ENCODE measurements at regions not wholly inside any gene's neighbourhood (a gene's known extent, or its start where the extent isn't known, plus 50 kb on each side); places are given as distances from the start of the nearest gene placed in this dataset.

DNA sequence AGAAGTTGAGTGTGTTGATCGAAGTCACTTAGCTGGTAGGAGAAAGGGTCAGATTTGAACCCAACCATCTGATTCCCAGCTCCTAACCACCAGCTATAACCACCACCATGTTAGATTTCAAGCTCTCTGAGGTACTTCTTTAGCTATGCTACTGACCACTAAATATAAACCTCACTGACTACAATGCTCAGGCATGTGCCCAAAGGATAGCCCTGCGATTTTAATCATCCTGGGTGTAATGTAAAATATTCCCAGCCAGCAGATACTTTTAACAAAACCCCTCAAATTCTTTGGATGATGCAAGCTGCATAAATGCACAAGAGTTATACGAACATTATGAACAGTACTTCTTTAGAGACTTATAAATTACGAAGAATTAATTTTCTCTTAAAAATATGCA is 115.2 kb upstream of the TSC22D2 start:
- Histone ChIP-seq H3K27me3 (replicated peaks; ENCODE audit: insufficient read depth, low read depth, low read length, poor library complexity) (no peaks in the 10 kb centered on the region), H3K4me1 (ENCODE audit: insufficient read depth, low read length, poor library complexity, severe bottlenecking) (peaks cover 13% of the 10 kb centered on the region), H3K27ac (ENCODE audit: low read depth, low read length, poor library complexity, severe bottlenecking) (no peak overlapping the region), H3K36me3 (ENCODE audit: insufficient read depth, low read length, poor library complexity, severe bottlenecking) (no peaks in the 10 kb centered on the region), H3K4me3 (ENCODE audit: low read depth, low read length, poor library complexity, severe bottlenecking) (no peak overlapping the region), H3K9me3 (ENCODE audit: low read depth, low read length, poor library complexity, severe bottlenecking) (no peaks in the 10 kb centered on the region)
- DNase-seq (ENCODE audit: low spot score): no peak
- ChIA-PET CTCF (no interaction called here), POLR2A (ENCODE audit: low non-redundant PET) (no interaction called here)
- intact Hi-C loops (cut with micrococcal nuclease; ENCODE audit: unreplicated experiment): no loop called here
- no TSS peak for BruUV-seq (replicated peaks)
- TF ChIP-seq, protein P1, sequence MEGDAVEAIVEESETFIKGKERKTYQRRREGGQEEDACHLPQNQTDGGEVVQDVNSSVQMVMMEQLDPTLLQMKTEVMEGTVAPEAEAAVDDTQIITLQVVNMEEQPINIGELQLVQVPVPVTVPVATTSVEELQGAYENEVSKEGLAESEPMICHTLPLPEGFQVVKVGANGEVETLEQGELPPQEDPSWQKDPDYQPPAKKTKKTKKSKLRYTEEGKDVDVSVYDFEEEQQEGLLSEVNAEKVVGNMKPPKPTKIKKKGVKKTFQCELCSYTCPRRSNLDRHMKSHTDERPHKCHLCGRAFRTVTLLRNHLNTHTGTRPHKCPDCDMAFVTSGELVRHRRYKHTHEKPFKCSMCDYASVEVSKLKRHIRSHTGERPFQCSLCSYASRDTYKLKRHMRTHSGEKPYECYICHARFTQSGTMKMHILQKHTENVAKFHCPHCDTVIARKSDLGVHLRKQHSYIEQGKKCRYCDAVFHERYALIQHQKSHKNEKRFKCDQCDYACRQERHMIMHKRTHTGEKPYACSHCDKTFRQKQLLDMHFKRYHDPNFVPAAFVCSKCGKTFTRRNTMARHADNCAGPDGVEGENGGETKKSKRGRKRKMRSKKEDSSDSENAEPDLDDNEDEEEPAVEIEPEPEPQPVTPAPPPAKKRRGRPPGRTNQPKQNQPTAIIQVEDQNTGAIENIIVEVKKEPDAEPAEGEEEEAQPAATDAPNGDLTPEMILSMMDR (conservative IDR thresholded peaks at IDR 0.05; ENCODE audit: low read depth, low read length): no peak
- no peak for TF ChIP-seq EZH2 (IDR thresholded peaks at IDR 0.05; ENCODE audit: borderline replicate concordance, low read depth, low read length, poor library complexity, severe bottlenecking)

DNA sequence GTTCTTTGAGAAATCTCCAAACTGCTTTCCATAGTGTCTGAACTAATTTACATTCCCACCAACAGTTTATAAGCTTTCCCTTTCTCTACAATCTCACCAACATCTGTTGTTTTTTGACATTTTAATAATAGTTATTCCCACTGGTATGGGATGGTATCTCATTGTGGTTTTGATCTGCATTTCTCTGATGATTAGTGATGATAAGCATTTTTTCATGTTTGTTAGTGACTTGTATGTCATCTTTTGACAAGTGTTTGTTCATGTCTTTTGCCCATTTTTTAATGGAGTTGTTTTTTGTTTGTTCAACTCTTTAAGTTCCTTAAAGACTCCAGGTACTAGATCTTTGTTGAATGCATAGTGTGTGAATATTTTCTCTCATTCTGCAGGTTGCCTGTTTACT is 116.6 kb upstream of the TSC22D2 start:
- Histone ChIP-seq H3K27me3 (replicated peaks; ENCODE audit: insufficient read depth, low read depth, low read length, poor library complexity) (no peaks in the 10 kb centered on the region), H3K9me3 (ENCODE audit: low read depth, low read length, poor library complexity, severe bottlenecking) (no peaks in the 10 kb centered on the region), H3K4me3 (ENCODE audit: low read depth, low read length, poor library complexity, severe bottlenecking) (no peak overlapping the region), H3K27ac (ENCODE audit: low read depth, low read length, poor library complexity, severe bottlenecking) (no peak overlapping the region), H3K4me1 (ENCODE audit: insufficient read depth, low read length, poor library complexity, severe bottlenecking) (peaks cover 6% of the 10 kb centered on the region), H3K36me3 (ENCODE audit: insufficient read depth, low read length, poor library complexity, severe bottlenecking) (no peaks in the 10 kb centered on the region)
- intact Hi-C loops (cut with micrococcal nuclease; ENCODE audit: unreplicated experiment): no loop called here
- no peak for TF ChIP-seq EZH2 (IDR thresholded peaks at IDR 0.05; ENCODE audit: borderline replicate concordance, low read depth, low read length, poor library complexity, severe bottlenecking)
- TF ChIP-seq, protein P1 (conservative IDR thresholded peaks at IDR 0.05; ENCODE audit: low read depth, low read length): no peak
- POLR2A ChIA-PET (ENCODE audit: low non-redundant PET): no interaction called here
- DNase-seq (ENCODE audit: low spot score): no peak
- BruUV-seq (replicated peaks): no TSS peak
- CTCF ChIA-PET: no interaction called here

GRCh38 chr3:150286390-150287147 is 121.5 kb upstream of the TSC22D2 start:
- CTCF ChIA-PET: interaction anchor here (0.9 kb wide), 1 partner anchor 209 kb away, joined by 7 read pairs; no protein-coding TSS in a partner anchor
- Histone ChIP-seq H3K36me3 (ENCODE audit: insufficient read depth, low read length, poor library complexity, severe bottlenecking) (no peaks in the 10 kb centered on the region), H3K27ac (ENCODE audit: low read depth, low read length, poor library complexity, severe bottlenecking) (no peak overlapping the region), H3K4me1 (ENCODE audit: insufficient read depth, low read length, poor library complexity, severe bottlenecking) (no peaks in the 10 kb centered on the region), H3K27me3 (replicated peaks; ENCODE audit: insufficient read depth, low read depth, low read length, poor library complexity) (no peaks in the 10 kb centered on the region), H3K9me3 (ENCODE audit: low read depth, low read length, poor library complexity, severe bottlenecking) (no peaks in the 10 kb centered on the region), H3K4me3 (ENCODE audit: low read depth, low read length, poor library complexity, severe bottlenecking) (no peak overlapping the region)
- POLR2A ChIA-PET (ENCODE audit: low non-redundant PET): no interaction called here
- no TSS peak for BruUV-seq (replicated peaks)
- peak; percentile 60 for DNase-seq (ENCODE audit: low spot score)
- intact Hi-C loops (cut with micrococcal nuclease; ENCODE audit: unreplicated experiment): loop anchor here (5.0 kb wide), 2 partner anchors 126 to 211 kb away; no protein-coding TSS in a partner anchor
- TF ChIP-seq, protein P1 (conservative IDR thresholded peaks at IDR 0.05; ENCODE audit: low read depth, low read length): peak; percentile 64
- TF ChIP-seq EZH2 (IDR thresholded peaks at IDR 0.05; ENCODE audit: borderline replicate concordance, low read depth, low read length, poor library complexity, severe bottlenecking): no peak
